Calu3 (cell line): ENCODE measurements at regions not wholly inside any gene's neighbourhood (a gene's known extent, or its start where the extent isn't known, plus 50 kb on each side); places are given as distances from the start of the nearest gene placed in this dataset.

ENCODE experiments used
- BruUV-seq: library from RNA; stranded (reverse); fragments of 400-500 nt; replicated peaks from 2 replicates; lab custom pipeline; 2021; lab: Mats Ljungman, UMichigan
- CTCF ChIA-PET: fragments of 300-600 bp; sonication (Branson Sonifier 250); formaldehyde crosslinking; loops from one replicate; lab custom pipeline; 2022; ENCODE audit warnings: antibody characterized with exemption; lab: Charles Lee
- DNase-seq: peaks from one replicate; pipeline ENCODE4 v3.0.0; 2022
- H3K27ac Mint-ChIP-seq: one replicate; pipeline ENCODE4 v1.8.0; 2022; ENCODE audit warnings: mixed read lengths; ENCODE audit not compliant: unreplicated experiment
- H3K27me3 Mint-ChIP-seq: one replicate; pipeline ENCODE4 v1.8.0; 2022; ENCODE audit warnings: mixed read lengths; ENCODE audit not compliant: unreplicated experiment
- H3K36me3 Mint-ChIP-seq: one replicate; pipeline ENCODE4 v1.8.0; 2022; ENCODE audit warnings: mild to moderate bottlenecking, moderate library complexity, mixed read lengths; ENCODE audit not compliant: insufficient read depth, unreplicated experiment
- H3K4me1 Mint-ChIP-seq: one replicate; pipeline ENCODE4 v1.8.0; 2022; ENCODE audit warnings: mild to moderate bottlenecking, low read depth, mixed read lengths; ENCODE audit not compliant: unreplicated experiment
- H3K4me3 Mint-ChIP-seq: one replicate; pipeline ENCODE4 v1.8.0; 2022; ENCODE audit warnings: mild to moderate bottlenecking, low read depth, moderate library complexity, mixed read lengths; ENCODE audit not compliant: unreplicated experiment
- H3K9me3 Mint-ChIP-seq: one replicate; pipeline ENCODE4 v1.8.0; 2022; ENCODE audit warnings: low read depth, mixed read lengths; ENCODE audit not compliant: unreplicated experiment
- intact Hi-C: fragments of 100-400 bp; cut with micrococcal nuclease; formaldehyde crosslinking; loops from one replicate; pipeline ENCODE4 v1.10.0; 2022; ENCODE audit not compliant: unreplicated experiment
- TF ChIP-seq, protein P1 (sequence below): fragments of 200-600 bp; IDR thresholded peaks from one replicate; pipeline ENCODE4 v1.8.0; 2022; ENCODE audit warnings: antibody characterized with exemption; ENCODE audit not compliant: unreplicated experiment

DNA sequence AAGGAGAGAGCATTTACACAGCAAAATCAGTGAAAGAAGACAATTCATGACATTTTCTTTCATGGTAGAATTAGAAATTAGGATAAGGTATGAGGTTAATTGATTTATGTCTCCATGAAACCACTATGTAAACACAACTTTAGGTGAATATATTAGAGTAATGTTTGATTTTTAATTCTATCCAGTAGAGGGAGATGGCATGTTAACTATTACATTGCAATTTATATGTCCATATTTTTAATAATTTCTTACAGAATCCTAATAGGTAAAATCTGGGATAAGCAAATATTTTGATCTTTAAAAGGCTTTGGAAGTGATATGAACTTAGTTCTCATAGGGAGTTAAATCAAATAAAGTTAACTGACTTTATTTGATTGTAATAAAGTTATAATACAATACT is 373.4 kb upstream of the PDE3A start:
- intact Hi-C loops, result loop anchor here (1.0 to 10.0 kb wide), 5 partner anchors 24 to 377 kb away; no protein-coding TSS in a partner anchor
- CTCF ChIA-PET, result no interaction called here
- Mint-ChIP-seq H3K4me1 (peaks cover 42% of the 10 kb centered on the region), H3K4me3 (no peak overlapping the region), H3K36me3 (no peaks in the 10 kb centered on the region), H3K9me3 (no peaks in the 10 kb centered on the region), H3K27ac (no peak overlapping the region), H3K27me3 (no peaks in the 10 kb centered on the region)
- no TSS peak for BruUV-seq
- TF ChIP-seq, protein P1, sequence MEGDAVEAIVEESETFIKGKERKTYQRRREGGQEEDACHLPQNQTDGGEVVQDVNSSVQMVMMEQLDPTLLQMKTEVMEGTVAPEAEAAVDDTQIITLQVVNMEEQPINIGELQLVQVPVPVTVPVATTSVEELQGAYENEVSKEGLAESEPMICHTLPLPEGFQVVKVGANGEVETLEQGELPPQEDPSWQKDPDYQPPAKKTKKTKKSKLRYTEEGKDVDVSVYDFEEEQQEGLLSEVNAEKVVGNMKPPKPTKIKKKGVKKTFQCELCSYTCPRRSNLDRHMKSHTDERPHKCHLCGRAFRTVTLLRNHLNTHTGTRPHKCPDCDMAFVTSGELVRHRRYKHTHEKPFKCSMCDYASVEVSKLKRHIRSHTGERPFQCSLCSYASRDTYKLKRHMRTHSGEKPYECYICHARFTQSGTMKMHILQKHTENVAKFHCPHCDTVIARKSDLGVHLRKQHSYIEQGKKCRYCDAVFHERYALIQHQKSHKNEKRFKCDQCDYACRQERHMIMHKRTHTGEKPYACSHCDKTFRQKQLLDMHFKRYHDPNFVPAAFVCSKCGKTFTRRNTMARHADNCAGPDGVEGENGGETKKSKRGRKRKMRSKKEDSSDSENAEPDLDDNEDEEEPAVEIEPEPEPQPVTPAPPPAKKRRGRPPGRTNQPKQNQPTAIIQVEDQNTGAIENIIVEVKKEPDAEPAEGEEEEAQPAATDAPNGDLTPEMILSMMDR, result peak; percentile 23
- DNase-seq, result no peak

DNA sequence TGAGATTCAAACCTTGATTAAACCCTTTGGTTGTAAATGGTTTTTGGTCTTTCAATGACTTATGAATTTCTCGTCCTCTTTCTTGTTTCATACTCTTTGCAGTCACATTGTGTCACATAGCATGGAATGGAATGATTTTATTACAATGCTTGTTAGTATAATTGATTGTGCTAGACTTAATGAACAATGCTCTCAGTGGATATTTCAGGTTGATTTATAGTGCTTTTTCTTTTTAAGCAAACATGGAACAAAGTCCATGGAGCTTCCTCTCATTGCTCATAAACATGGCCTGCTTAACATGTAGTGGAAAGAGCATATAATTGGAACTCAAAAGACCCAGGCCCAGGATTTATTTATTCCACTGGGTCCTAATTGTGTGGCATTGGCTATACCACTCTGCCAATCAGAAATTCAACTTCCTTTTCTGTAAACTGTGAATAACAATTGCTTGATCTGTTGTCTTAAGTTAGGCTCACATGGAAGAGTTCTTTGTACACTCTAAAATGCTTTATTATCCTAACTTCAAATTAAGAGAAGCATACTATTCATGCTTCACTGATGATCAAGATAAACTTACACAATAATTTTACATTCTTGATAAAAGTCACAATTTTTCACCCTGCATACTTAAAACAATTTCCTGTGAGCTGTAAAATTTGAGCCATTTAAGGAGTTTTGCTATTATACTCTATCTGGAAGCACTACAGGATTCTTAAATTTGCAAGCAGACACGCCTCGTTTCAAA is 370.5 kb upstream of the PDE3A start:
- H3K27me3 Mint-ChIP-seq, result no peaks in the 10 kb centered on the region
- DNase-seq, result no peak
- no peaks in the 10 kb centered on the region for H3K9me3 Mint-ChIP-seq
- BruUV-seq, result no TSS peak
- TF ChIP-seq, protein P1, result no peak
- H3K27ac Mint-ChIP-seq, result no peak overlapping the region
- peaks cover 5% of the 10 kb centered on the region for H3K36me3 Mint-ChIP-seq
- no peak overlapping the region for H3K4me3 Mint-ChIP-seq
- peaks cover 50% of the 10 kb centered on the region for H3K4me1 Mint-ChIP-seq
- CTCF ChIA-PET, result no interaction called here
- intact Hi-C loops, result loop anchor here (5.0 to 10.0 kb wide), 3 partner anchors 214 to 374 kb away; no protein-coding TSS in a partner anchor

DNA sequence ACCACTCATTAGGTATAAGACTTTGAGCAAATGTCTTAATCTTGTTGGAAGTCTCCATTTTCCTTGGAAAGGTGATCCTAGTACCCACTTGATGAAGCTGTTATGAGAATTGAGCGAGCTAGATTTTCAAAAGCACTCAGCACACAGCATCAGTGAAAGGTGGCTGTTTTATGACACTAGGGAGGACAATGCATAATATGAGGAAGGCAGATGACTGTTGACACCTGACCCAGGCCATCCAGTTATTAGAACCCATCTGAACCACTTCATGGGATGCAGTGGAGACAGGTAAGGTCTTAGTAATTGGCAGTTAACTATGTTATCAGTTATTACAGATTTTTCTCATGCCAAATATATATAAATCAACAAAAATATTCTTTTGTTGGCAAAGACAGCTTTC is 369.9 kb upstream of the PDE3A start:
- peaks cover 5% of the 10 kb centered on the region for H3K36me3 Mint-ChIP-seq
- intact Hi-C loops, result loop anchor here (5.0 to 10.0 kb wide), 3 partner anchors 214 to 374 kb away; no protein-coding TSS in a partner anchor
- DNase-seq, result no peak
- no peaks in the 10 kb centered on the region for H3K9me3 Mint-ChIP-seq
- no peak overlapping the region for H3K27ac Mint-ChIP-seq
- no TSS peak for BruUV-seq
- CTCF ChIA-PET, result no interaction called here
- H3K27me3 Mint-ChIP-seq, result no peaks in the 10 kb centered on the region
- peaks cover 50% of the 10 kb centered on the region for H3K4me1 Mint-ChIP-seq
- H3K4me3 Mint-ChIP-seq, result no peak overlapping the region
- TF ChIP-seq, protein P1, result no peak

DNA sequence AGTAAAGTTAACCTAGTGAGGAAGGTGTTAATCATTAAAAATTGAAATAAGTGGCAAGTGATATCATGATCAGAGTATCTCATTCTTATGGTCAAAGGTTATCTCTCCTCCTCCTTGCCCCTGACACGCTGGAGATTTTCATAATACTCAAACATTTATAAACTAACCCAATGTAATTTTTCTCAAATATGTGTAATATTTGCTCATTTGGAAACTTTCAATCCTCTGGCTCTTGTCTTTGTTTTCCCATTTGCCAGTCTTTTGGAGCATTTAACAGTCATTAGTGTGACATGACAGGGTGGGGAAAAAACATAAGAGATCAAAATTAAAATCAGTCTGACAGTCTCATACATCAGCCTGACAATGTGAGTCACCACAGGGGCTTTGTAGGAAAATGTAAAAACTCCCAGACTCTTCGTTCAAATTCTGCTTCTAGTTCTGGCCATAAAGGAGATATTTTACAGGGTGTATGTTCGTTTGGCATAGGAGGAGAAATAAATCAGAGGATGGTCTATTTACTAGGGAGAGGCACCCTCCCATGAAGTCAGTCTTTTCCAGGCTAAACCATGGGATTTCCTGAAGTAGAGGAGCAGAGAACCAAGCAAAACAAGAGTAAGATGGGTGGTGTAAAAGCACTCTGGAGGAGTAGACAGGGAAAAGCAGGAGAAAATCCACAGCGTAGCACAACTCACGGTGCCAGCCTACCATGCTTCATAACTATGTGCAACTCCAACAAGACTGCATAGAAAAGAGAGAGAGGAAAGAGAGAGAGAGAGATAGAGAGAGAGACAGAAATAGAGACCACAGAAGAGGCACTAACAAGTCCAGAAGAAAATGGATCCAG is 369.2 kb upstream of the PDE3A start:
- Mint-ChIP-seq H3K4me1 (peaks cover 50% of the 10 kb centered on the region), H3K9me3 (no peaks in the 10 kb centered on the region), H3K4me3 (peak overlapping the region; percentile 3), H3K27ac (peak overlapping the region; percentile 63), H3K27me3 (no peaks in the 10 kb centered on the region), H3K36me3 (peaks cover 5% of the 10 kb centered on the region)
- intact Hi-C loops, result loop anchor here (5.0 to 10.0 kb wide), 3 partner anchors 213 to 373 kb away; no protein-coding TSS in a partner anchor
- BruUV-seq, result no TSS peak
- TF ChIP-seq, protein P1, result no peak
- no peak for DNase-seq
- CTCF ChIA-PET, result no interaction called here
